ENCODE measurements at regions not wholly inside any gene's neighbourhood (a gene's known extent, or its start where the extent isn't known, plus 50 kb on each side); places are given as distances from the start of the nearest gene placed in this dataset.

GRCh38 chr18:56421647-56422046 is 216.7 kb downstream of the TXNL1 start:
- TF ChIP-seq TAF1 (IDR thresholded peaks at IDR 0.05; ENCODE audit: borderline replicate concordance, insufficient read depth, low read length) (no peak), POLR2AphosphoS5 (IDR thresholded peaks at IDR 0.05; ENCODE audit: low read depth, low read length) (no peak), SIN3A (IDR thresholded peaks at IDR 0.05; ENCODE audit: borderline replicate concordance, insufficient read depth, low read length) (no peak), REST (IDR thresholded peaks at IDR 0.05; ENCODE audit: insufficient read depth in 1 of 2, low read depth in 2 of 2, low read length in 2 of 2) (no peak), FOXP2 (optimal IDR thresholded peaks at IDR 0.05; ENCODE audit: borderline replicate concordance, extremely low read depth, extremely low read length, insufficient read depth) (no peak)

Measured in PFSK-1 (cell line).